Activated B cell treated with CpG ODN at 0.5 μM for 24 hours (primary cell): ENCODE measurements at regions not wholly inside any gene's neighbourhood (a gene's known extent, or its start where the extent isn't known, plus 50 kb on each side); places are given as distances from the start of the nearest gene placed in this dataset.

ENCODE experiments used
- ATAC-seq: fragments of 200-7000 bp; cut with Tn5 transposase; one replicate; pipeline ENCODE4 v1.10.0; 2021; ENCODE audit warnings: low read depth, mild to moderate bottlenecking, moderate library complexity
- CTCF ChIA-PET: fragments of 350-600 bp; sonication (Branson Sonifier 250); formaldehyde crosslinking; loops from one replicate; lab custom pipeline; 2021; ENCODE audit warnings: antibody characterized with exemption; lab: Charles Lee
- POLR2A ChIA-PET: fragments of 350-600 bp; sonication (Branson Sonifier 250); formaldehyde crosslinking; loops from one replicate; lab custom pipeline; 2021; ENCODE audit warnings: antibody characterized with exemption; lab: Charles Lee
- DNase-seq: peaks from one replicate; pipeline ENCODE4 v3.0.0; 2022
- H3K27ac Mint-ChIP-seq: one replicate; pipeline ENCODE4 v1.8.0; 2020; ENCODE audit warnings: mixed read lengths
- H3K27me3 Mint-ChIP-seq: one replicate; pipeline ENCODE4 v1.8.0; 2021; ENCODE audit warnings: mixed read lengths
- H3K36me3 Mint-ChIP-seq: one replicate; pipeline ENCODE4 v1.8.0; 2021; ENCODE audit warnings: low read depth, mixed read lengths
- H3K4me1 Mint-ChIP-seq: one replicate; pipeline ENCODE4 v1.8.0; 2021; ENCODE audit warnings: mixed read lengths
- H3K4me3 Mint-ChIP-seq: one replicate; pipeline ENCODE4 v1.8.0; 2020; ENCODE audit warnings: mild to moderate bottlenecking, mixed read lengths
- H3K9me3 Mint-ChIP-seq: one replicate; pipeline ENCODE4 v1.8.0; 2020; ENCODE audit warnings: mixed read lengths
- intact Hi-C: fragments of 100-400 bp; cut with micrococcal nuclease; formaldehyde crosslinking; loops from one replicate; pipeline ENCODE4 v1.15.1; 2024
- TF ChIP-seq, protein P1 (sequence below): fragments of 200-600 bp; IDR thresholded peaks from one replicate; pipeline ENCODE4 v1.8.0; 2022; ENCODE audit warnings: antibody characterized with exemption, mild to moderate bottlenecking

DNA sequence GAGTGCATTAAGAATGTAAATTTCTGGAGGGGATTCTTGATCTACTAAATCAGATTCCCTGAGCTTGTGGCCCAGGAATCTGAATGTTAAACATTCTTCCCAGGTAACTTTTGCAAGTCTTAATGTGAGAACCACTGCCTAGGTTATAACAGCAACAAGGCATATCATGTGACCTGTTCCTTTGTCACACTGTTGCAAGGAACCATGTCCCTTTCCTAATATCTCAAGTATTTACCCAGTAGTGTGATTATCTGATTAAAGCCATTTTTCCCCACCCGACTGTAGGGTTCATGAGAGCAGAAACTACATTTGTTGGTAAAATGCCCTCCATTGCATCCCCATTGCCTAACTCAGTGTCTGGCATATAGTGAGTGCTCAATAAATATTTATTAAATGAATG, 112.9 kb upstream of the ATP1A1 start:
- Mint-ChIP-seq H3K4me3 (no peak overlapping the region), H3K27me3 (peaks cover 9% of the 10 kb centered on the region), H3K27ac (no peak overlapping the region), H3K4me1 (peaks cover 15% of the 10 kb centered on the region), H3K36me3 (no peaks in the 10 kb centered on the region), H3K9me3 (no peaks in the 10 kb centered on the region)
- no peak for ATAC-seq
- no peak for DNase-seq
- POLR2A ChIA-PET, result no interaction called here
- intact Hi-C loops, result no loop called here
- CTCF ChIA-PET, result no interaction called here
- TF ChIP-seq, protein P1, sequence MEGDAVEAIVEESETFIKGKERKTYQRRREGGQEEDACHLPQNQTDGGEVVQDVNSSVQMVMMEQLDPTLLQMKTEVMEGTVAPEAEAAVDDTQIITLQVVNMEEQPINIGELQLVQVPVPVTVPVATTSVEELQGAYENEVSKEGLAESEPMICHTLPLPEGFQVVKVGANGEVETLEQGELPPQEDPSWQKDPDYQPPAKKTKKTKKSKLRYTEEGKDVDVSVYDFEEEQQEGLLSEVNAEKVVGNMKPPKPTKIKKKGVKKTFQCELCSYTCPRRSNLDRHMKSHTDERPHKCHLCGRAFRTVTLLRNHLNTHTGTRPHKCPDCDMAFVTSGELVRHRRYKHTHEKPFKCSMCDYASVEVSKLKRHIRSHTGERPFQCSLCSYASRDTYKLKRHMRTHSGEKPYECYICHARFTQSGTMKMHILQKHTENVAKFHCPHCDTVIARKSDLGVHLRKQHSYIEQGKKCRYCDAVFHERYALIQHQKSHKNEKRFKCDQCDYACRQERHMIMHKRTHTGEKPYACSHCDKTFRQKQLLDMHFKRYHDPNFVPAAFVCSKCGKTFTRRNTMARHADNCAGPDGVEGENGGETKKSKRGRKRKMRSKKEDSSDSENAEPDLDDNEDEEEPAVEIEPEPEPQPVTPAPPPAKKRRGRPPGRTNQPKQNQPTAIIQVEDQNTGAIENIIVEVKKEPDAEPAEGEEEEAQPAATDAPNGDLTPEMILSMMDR, result no peak

GRCh38 chr1:116260621-116261020, 112.4 kb upstream of the ATP1A1 start:
- TF ChIP-seq, protein P1, result no peak
- Mint-ChIP-seq H3K27me3 (peaks cover 5% of the 10 kb centered on the region), H3K27ac (no peak overlapping the region), H3K4me1 (peaks cover 15% of the 10 kb centered on the region), H3K9me3 (no peaks in the 10 kb centered on the region), H3K36me3 (no peaks in the 10 kb centered on the region), H3K4me3 (no peak overlapping the region)
- ChIA-PET POLR2A (no interaction called here), CTCF (no interaction called here)
- no peak for ATAC-seq
- intact Hi-C loops, result no loop called here
- no peak for DNase-seq

DNA sequence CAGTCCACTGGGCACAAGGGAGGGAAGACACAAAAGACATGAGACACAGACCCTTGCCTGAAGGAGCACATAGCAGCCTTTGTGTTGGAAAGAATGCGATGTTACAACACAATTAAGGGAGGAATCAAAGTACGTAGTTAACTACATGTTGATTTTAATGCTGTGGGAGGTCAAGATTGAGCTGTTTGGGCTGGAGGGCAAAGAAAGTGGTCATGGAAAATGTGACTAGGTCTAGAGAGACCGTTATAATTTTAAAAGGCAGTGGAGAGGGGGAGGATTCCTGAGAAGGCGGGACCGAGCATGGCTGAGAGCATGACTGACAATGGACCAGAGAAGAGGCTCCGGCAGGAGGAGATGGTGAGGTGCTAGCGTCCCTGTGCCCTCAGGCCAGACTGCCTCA, 111.8 kb upstream of the ATP1A1 start:
- peaks cover 1% of the 10 kb centered on the region for H3K27me3 Mint-ChIP-seq
- no peak for ATAC-seq
- TF ChIP-seq, protein P1, result no peak
- DNase-seq, result no peak
- CTCF ChIA-PET, result no interaction called here
- no peaks in the 10 kb centered on the region for H3K36me3 Mint-ChIP-seq
- H3K4me3 Mint-ChIP-seq, result no peak overlapping the region
- POLR2A ChIA-PET, result interaction anchor here (0.5 kb wide), 1 partner anchor 149 kb away, joined by 5 read pairs; no protein-coding TSS in a partner anchor
- intact Hi-C loops, result no loop called here
- peaks cover 15% of the 10 kb centered on the region for H3K4me1 Mint-ChIP-seq
- H3K27ac Mint-ChIP-seq, result no peak overlapping the region
- H3K9me3 Mint-ChIP-seq, result no peaks in the 10 kb centered on the region

- H3K9me3 Mint-ChIP-seq, result no peaks in the 10 kb centered on the region
- TF ChIP-seq, protein P1, result no peak
- no peak overlapping the region for H3K4me3 Mint-ChIP-seq
- peaks cover 15% of the 10 kb centered on the region for H3K4me1 Mint-ChIP-seq
- ATAC-seq (peak; percentile 96), DNase-seq (no peak)
- intact Hi-C loops, result no loop called here
- H3K36me3 Mint-ChIP-seq, result no peaks in the 10 kb centered on the region
- CTCF ChIA-PET, result no interaction called here
- POLR2A ChIA-PET, result no interaction called here
- no peaks in the 10 kb centered on the region for H3K27me3 Mint-ChIP-seq
- peak overlapping the region; percentile 57 for H3K27ac Mint-ChIP-seq
These were observed 110.6 kb upstream of the ATP1A1 start for GRCh38 chr1:116262207-116262994.

DNA sequence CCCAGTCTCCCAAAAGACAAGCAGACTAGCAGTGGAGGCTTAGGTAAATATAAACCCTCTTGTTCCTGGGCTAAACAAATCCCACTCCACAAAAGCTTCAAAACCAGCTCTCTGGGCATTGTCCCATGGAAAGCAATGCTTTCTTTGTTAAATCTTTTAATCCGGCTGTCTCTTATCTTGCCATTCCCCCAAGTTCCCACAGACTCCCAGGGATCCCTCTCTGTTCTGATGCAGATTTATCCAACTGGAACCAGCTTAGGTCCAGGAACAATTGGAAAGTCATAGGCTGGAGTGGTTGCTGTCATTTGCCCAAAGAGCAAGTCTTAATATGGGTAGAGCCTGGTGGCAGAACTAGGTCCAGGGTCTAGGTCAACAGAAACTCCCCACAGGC, 110.1 kb upstream of the ATP1A1 start:
- ChIA-PET POLR2A (interaction anchor here (0.6 to 0.7 kb wide), 2 partner anchors 20 to 112 kb away, joined by 3 to 9 read pairs; no protein-coding TSS in a partner anchor), CTCF (no interaction called here)
- ATAC-seq, result no peak
- intact Hi-C loops, result no loop called here
- Mint-ChIP-seq H3K36me3 (no peaks in the 10 kb centered on the region), H3K4me3 (no peak overlapping the region), H3K9me3 (no peaks in the 10 kb centered on the region), H3K27me3 (no peaks in the 10 kb centered on the region), H3K27ac (no peak overlapping the region), H3K4me1 (peaks cover 15% of the 10 kb centered on the region)
- DNase-seq, result no peak
- TF ChIP-seq, protein P1, result no peak
